ENCODE measurements at regions not wholly inside any gene's neighbourhood (a gene's known extent, or its start where the extent isn't known, plus 50 kb on each side); places are given as distances from the start of the nearest gene placed in this dataset.

DNA sequence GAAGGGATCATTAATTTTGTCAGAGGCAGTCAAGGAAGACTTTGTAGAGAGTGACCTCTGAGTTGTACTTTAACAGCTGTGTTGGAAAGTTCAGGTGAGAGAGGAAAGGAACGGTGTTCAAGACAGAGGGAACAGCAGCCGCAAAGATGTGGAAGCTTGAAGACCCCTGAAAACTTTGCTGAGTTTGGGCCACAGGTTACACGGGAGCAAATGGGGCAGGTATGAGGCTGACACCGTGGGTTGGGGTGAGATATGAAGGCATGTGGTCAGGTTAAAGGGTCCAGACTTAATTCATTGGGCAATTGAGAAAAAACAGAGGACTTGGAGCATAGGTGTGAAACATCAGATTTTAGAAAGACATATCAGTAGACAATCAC, 72.0 kb upstream of the SERP2 start:
- TF ChIP-seq POLR2A (IDR thresholded peaks at IDR 0.05) = no peak
- TF ChIP-seq CTCF (IDR thresholded peaks at IDR 0.05 in 4 of 5, conservative IDR thresholded peaks at IDR 0.05 in 1 of 5) = no peak
